ENCODE measurements at regions not wholly inside any gene's neighbourhood (a gene's known extent, or its start where the extent isn't known, plus 50 kb on each side); places are given as distances from the start of the nearest gene placed in this dataset.

GRCh38 chr18:37617623-37618022 lies 52.0 kb upstream of the CELF4 start:
- DNase-seq: no peak
